Heart left ventricle (tissue), 13 donors: ENCODE measurements at regions not wholly inside any gene's neighbourhood (a gene's known extent, or its start where the extent isn't known, plus 50 kb on each side); places are given as distances from the start of the nearest gene placed in this dataset.
"Not testable (repeated sequence)": the region's sequence is repeated elsewhere in the genome, so short reads cannot be mapped to it uniquely, and the experiment has no call there.

Experiments
- CTCF ChIP-seq, 12 donors: fragments of 200-600 bp; sonication (generic) in 4 of 12; IDR thresholded peaks; one replicate each; pipeline versions ENCODE4 v1.5.0 to v1.8.0; 2018 to 2022; ENCODE audit warnings: antibody characterized with exemption in 12 of 12, mild to moderate bottlenecking in 5 of 12
- POLR2A ChIP-seq, 2 donors: fragments of 450-650 bp; IDR thresholded peaks; one replicate each; pipeline ENCODE4 v1.6.1; 2017; ENCODE audit warnings: antibody characterized with exemption in 2 of 2, mild to moderate bottlenecking in 2 of 2, moderate library complexity in 2 of 2
- donor health status: ischemic (EF 13 %, LVEDD 7.1; RV severe dilation, severe dysfunction).
- donor health status: DM: no; HTN: yes; CAD: no.
- donor health status: DM: no; HTN: no; CAD: no.
- donor health status: ischemic (EF 25% LVEDD 6.9; RV normal size, moderate dysfunction).
- donor health status: ischemic (EF 25% LVEDD 5.7; RV mildly dilated, moderate dysfunction).
- donor health status: ischemic (EF 35%, LVEDD 5.7; RV mildly dilated, moderate dysfunction).
- donor health status: nonischemic (EF 11% LVEDD 7.7; RV severe dilation, severe dysfunction).
- donor health status: DM: yes; HTN: yes; CAD: no.
- donor health status: PGD.
- donor health status: ischemic (EF 29% LVEDD 5.4; RV normal size, mild dysfunction).
- donor health status: nonischemic (EF 23%, LVEDD 6.1; RV moderate dilation, normal function).

DNA sequence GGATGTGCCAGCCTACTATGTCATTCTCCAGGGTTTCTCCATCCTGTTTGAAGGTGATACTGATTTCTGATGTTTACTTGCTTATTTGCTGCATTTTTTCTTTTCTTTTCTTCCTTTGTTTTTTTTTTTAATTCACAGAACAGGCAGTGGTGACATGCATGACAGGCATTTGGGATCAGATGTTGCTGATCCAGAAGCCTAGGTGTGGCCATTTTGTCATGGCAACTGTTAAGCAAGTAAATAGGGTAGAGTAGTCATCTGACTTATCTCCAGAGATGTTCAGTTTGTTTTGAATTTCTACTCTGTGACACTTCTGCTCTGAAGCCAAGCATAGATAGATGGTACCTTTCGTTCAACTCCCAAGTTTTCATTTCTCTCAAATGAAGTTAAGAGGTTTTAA, 85.4 kb upstream of the IKBKE start:
- not testable (repeated sequence) for TF ChIP-seq CTCF, POLR2A (IDR thresholded peaks at IDR 0.05)
